ENCODE measurements at regions not wholly inside any gene's neighbourhood (a gene's known extent, or its start where the extent isn't known, plus 50 kb on each side); places are given as distances from the start of the nearest gene placed in this dataset.

DNA sequence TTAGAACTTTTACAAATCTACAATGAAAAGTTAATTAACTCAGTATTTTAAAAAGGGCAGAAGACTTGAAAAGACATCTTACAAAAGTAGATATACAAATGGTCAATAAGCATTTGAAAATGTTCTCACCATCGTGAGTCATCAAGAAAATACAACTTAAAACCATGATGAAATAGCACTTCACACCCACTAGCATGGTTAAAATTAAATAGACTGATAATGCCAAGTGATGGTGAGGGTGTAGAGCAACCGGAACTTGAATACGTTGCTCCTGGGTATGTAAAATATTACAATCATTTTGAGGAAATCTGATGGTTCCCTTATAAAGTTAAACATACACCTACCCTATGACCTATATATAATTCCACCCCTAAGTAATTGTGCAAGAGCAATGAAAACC, 319.8 kb upstream of the UMPS start:
- TF ChIP-seq, protein P1, sequence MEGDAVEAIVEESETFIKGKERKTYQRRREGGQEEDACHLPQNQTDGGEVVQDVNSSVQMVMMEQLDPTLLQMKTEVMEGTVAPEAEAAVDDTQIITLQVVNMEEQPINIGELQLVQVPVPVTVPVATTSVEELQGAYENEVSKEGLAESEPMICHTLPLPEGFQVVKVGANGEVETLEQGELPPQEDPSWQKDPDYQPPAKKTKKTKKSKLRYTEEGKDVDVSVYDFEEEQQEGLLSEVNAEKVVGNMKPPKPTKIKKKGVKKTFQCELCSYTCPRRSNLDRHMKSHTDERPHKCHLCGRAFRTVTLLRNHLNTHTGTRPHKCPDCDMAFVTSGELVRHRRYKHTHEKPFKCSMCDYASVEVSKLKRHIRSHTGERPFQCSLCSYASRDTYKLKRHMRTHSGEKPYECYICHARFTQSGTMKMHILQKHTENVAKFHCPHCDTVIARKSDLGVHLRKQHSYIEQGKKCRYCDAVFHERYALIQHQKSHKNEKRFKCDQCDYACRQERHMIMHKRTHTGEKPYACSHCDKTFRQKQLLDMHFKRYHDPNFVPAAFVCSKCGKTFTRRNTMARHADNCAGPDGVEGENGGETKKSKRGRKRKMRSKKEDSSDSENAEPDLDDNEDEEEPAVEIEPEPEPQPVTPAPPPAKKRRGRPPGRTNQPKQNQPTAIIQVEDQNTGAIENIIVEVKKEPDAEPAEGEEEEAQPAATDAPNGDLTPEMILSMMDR (conservative IDR thresholded peaks at IDR 0.05 in 1 of 2, IDR thresholded peaks at IDR 0.05 in 1 of 2; ENCODE audit: low read depth in 1 of 2, low read length in 2 of 2) = no peak
- TF ChIP-seq EZH2 (IDR thresholded peaks at IDR 0.05; ENCODE audit: low read length, missing control alignments) = no peak
- no peak overlapping the region for H3K27ac ChIP-seq (ENCODE audit: insufficient read depth, low read length)
- H3K27me3 ChIP-seq (ENCODE audit: control insufficient read depth, insufficient read depth, low read length) = no peaks in the 10 kb centered on the region
- no peaks in the 10 kb centered on the region for H4K20me1 ChIP-seq (ENCODE audit: control insufficient read depth, extremely low read depth, insufficient read depth, low read length)
- peak; percentile 39 to 58 for DNase-seq (ENCODE audit: low read depth in 2 of 2)
- no peak overlapping the region for H3K9ac ChIP-seq (ENCODE audit: insufficient read depth, low read length)
- no peaks in the 10 kb centered on the region for H3K4me1 ChIP-seq (ENCODE audit: control insufficient read depth, extremely low read depth, insufficient read depth, low read length)
- no peak overlapping the region for H2AFZ ChIP-seq (ENCODE audit: low read length)
- H3K4me2 ChIP-seq (ENCODE audit: extremely low read depth, insufficient read depth, low read length) = no peak overlapping the region
- H3K9me3 ChIP-seq (ENCODE audit: control insufficient read depth, insufficient read depth, low read depth, low read length) = no peaks in the 10 kb centered on the region
- no peaks in the 10 kb centered on the region for H3K36me3 ChIP-seq (ENCODE audit: control insufficient read depth, insufficient read depth, low read length)
- H3K4me3 ChIP-seq (replicated peaks in 1 of 4; ENCODE audit: control extremely low read depth in 1 of 4, insufficient read depth in 1 of 4, low read depth in 3 of 4, low read length in 4 of 4) = no peak overlapping the region
- H3K79me2 ChIP-seq (ENCODE audit: control insufficient read depth, insufficient read depth, low read length) = no peaks in the 10 kb centered on the region

DNA sequence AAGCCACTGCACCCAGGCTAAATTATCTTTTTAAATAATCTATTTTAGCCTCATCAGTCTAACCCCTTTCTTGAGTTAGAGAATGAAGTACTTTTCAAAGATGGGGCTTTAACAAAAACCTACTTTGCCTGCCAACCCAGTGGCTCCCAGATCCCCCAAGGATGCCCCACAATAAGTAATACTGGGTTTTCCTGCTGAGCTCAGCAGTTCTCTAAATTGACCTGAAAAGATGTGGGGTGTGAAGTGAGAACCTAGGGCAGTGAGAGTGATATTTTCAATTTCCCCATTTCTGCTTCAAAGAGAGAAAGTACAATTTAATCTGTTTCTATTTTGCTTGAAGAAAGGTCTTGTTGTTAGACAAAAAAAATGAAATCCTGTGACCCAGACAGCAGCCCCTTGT, 318.5 kb upstream of the UMPS start:
- H3K79me2 ChIP-seq (ENCODE audit: control insufficient read depth, insufficient read depth, low read length) = no peaks in the 10 kb centered on the region
- no peak overlapping the region for H3K4me3 ChIP-seq (replicated peaks in 1 of 4; ENCODE audit: control extremely low read depth in 1 of 4, insufficient read depth in 1 of 4, low read depth in 3 of 4, low read length in 4 of 4)
- no peaks in the 10 kb centered on the region for H3K4me1 ChIP-seq (ENCODE audit: control insufficient read depth, extremely low read depth, insufficient read depth, low read length)
- no peak for DNase-seq (ENCODE audit: low read depth in 2 of 2)
- no peaks in the 10 kb centered on the region for H4K20me1 ChIP-seq (ENCODE audit: control insufficient read depth, extremely low read depth, insufficient read depth, low read length)
- TF ChIP-seq, protein P1 (conservative IDR thresholded peaks at IDR 0.05 in 1 of 2, IDR thresholded peaks at IDR 0.05 in 1 of 2; ENCODE audit: low read depth in 1 of 2, low read length in 2 of 2) = no peak
- no peak for TF ChIP-seq EZH2 (IDR thresholded peaks at IDR 0.05; ENCODE audit: low read length, missing control alignments)
- H2AFZ ChIP-seq (ENCODE audit: low read length) = no peak overlapping the region
- no peaks in the 10 kb centered on the region for H3K36me3 ChIP-seq (ENCODE audit: control insufficient read depth, insufficient read depth, low read length)
- H3K4me2 ChIP-seq (ENCODE audit: extremely low read depth, insufficient read depth, low read length) = no peak overlapping the region
- no peak overlapping the region for H3K9ac ChIP-seq (ENCODE audit: insufficient read depth, low read length)
- no peak overlapping the region for H3K27ac ChIP-seq (ENCODE audit: insufficient read depth, low read length)
- no peaks in the 10 kb centered on the region for H3K9me3 ChIP-seq (ENCODE audit: control insufficient read depth, insufficient read depth, low read depth, low read length)
- H3K27me3 ChIP-seq (ENCODE audit: control insufficient read depth, insufficient read depth, low read length) = no peaks in the 10 kb centered on the region

DNA sequence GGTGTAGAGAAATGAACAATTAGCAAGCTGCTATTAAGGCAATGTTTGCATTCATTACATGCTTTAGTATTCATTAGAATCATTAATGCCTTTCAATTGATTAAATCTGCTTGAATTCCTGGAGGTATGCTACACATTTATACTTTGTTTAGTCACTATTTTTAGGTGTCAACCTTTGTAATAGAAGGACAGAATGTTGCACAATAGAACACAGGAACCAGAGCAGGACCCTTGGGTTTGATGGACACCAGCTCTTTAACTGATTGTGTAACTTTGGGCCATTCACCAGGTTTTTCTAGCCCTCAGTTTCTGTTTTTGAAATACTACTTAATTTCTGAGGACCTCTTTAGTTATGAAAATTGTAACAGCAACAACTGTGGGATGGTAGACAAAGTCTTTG, 317.6 kb upstream of the UMPS start:
- Histone ChIP-seq H2AFZ (ENCODE audit: low read length) (no peak overlapping the region), H3K4me3 (replicated peaks in 1 of 4; ENCODE audit: control extremely low read depth in 1 of 4, insufficient read depth in 1 of 4, low read depth in 3 of 4, low read length in 4 of 4) (no peak overlapping the region), H3K27ac (ENCODE audit: insufficient read depth, low read length) (no peak overlapping the region), H3K79me2 (ENCODE audit: control insufficient read depth, insufficient read depth, low read length) (no peaks in the 10 kb centered on the region), H4K20me1 (ENCODE audit: control insufficient read depth, extremely low read depth, insufficient read depth, low read length) (no peaks in the 10 kb centered on the region), H3K9ac (ENCODE audit: insufficient read depth, low read length) (no peak overlapping the region), H3K4me2 (ENCODE audit: extremely low read depth, insufficient read depth, low read length) (no peak overlapping the region), H3K27me3 (ENCODE audit: control insufficient read depth, insufficient read depth, low read length) (no peaks in the 10 kb centered on the region), H3K4me1 (ENCODE audit: control insufficient read depth, extremely low read depth, insufficient read depth, low read length) (no peaks in the 10 kb centered on the region), H3K9me3 (ENCODE audit: control insufficient read depth, insufficient read depth, low read depth, low read length) (no peaks in the 10 kb centered on the region), H3K36me3 (ENCODE audit: control insufficient read depth, insufficient read depth, low read length) (no peaks in the 10 kb centered on the region)
- TF ChIP-seq, protein P1 (conservative IDR thresholded peaks at IDR 0.05 in 1 of 2, IDR thresholded peaks at IDR 0.05 in 1 of 2; ENCODE audit: low read depth in 1 of 2, low read length in 2 of 2) = no peak
- TF ChIP-seq EZH2 (IDR thresholded peaks at IDR 0.05; ENCODE audit: low read length, missing control alignments) = no peak
- DNase-seq (ENCODE audit: low read depth in 2 of 2) = no peak

Measured in fibroblast of lung (primary cell).